ENCODE measurements at regions not wholly inside any gene's neighbourhood (a gene's known extent, or its start where the extent isn't known, plus 50 kb on each side); places are given as distances from the start of the nearest gene placed in this dataset.

DNA sequence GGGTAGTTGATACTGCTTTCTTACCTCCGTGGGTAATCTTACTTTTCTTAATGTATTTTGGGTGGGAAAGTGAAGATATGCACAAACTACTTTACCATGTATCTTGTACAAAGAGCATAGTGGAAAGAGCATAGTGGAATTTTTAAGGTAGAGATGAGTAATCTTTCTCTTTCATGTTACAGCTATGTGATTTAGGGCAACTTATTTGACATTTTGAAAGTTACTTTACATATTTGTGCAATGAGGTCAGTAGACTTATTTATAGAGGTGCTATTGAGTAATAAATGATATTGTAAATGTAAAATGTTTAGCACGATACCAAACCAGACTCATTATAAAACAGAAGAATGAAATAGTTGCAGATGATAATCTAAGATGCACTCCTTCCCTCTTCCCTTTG is 351.2 kb downstream of the TRAM1L1 start:
- H3K27ac Mint-ChIP-seq: no peak overlapping the region
- ATAC-seq (no peak), DNase-seq (no peak)
- no peaks in the 10 kb centered on the region for H3K36me3 Mint-ChIP-seq
- H3K4me3 Mint-ChIP-seq: no peak overlapping the region
- H3K9me3 Mint-ChIP-seq: peaks cover 0 to 8% (median 0%) of the 10 kb centered on the region in 9 donors
- H3K4me1 Mint-ChIP-seq: no peaks in the 10 kb centered on the region
- POLR2A ChIA-PET: no interaction called here
- no peaks in the 10 kb centered on the region for H3K27me3 Mint-ChIP-seq

- no peaks in the 10 kb centered on the region for H3K4me1 Mint-ChIP-seq
- no peaks in the 10 kb centered on the region for H3K36me3 Mint-ChIP-seq
- no peak for ATAC-seq
- no peaks in the 10 kb centered on the region for H3K27me3 Mint-ChIP-seq
- no peak overlapping the region for H3K4me3 Mint-ChIP-seq
- no peak for DNase-seq
- H3K9me3 Mint-ChIP-seq: peaks cover 0 to 8% (median 0%) of the 10 kb centered on the region in 9 donors
- POLR2A ChIA-PET: no interaction called here
- no peak overlapping the region for H3K27ac Mint-ChIP-seq
These were observed 352.0 kb downstream of the TRAM1L1 start for GRCh38 chr4:116733370-116733769.

- POLR2A ChIA-PET: no interaction called here
- Mint-ChIP-seq H3K27me3 (no peaks in the 10 kb centered on the region), H3K9me3 (peaks cover 0 to 4% (median 0%) of the 10 kb centered on the region in 9 donors), H3K4me1 (no peaks in the 10 kb centered on the region), H3K36me3 (no peaks in the 10 kb centered on the region), H3K4me3 (no peak overlapping the region), H3K27ac (no peak overlapping the region)
- ATAC-seq (no peak), DNase-seq (no peak)
These were observed 358.9 kb downstream of the TRAM1L1 start for GRCh38 chr4:116726523-116726922.

DNA sequence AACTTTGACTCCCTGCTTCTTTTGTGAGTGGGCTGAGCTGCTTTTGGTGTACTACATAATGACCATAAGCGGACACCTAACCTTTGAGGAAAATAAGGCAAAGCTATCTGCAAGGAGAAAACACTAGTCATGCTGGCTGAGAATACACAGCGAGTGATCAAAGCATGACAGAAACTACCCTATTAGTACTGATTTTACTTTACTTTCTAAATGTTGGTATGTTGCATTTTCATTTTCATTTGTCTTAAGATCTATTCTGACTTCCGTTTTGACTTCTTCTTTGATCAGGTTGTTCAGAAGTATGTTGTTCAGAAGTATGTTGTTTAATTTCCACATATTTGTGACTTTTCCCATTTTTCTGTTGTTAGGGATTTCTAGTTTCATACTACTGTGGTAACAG is 361.1 kb downstream of the TRAM1L1 start:
- H3K9me3 Mint-ChIP-seq: peaks cover 0 to 4% (median 0%) of the 10 kb centered on the region in 9 donors
- no peaks in the 10 kb centered on the region for H3K4me1 Mint-ChIP-seq
- H3K4me3 Mint-ChIP-seq: no peak overlapping the region
- no peak for ATAC-seq
- H3K27ac Mint-ChIP-seq: no peak overlapping the region
- DNase-seq: no peak
- POLR2A ChIA-PET: no interaction called here
- no peaks in the 10 kb centered on the region for H3K27me3 Mint-ChIP-seq
- H3K36me3 Mint-ChIP-seq: no peaks in the 10 kb centered on the region

DNA sequence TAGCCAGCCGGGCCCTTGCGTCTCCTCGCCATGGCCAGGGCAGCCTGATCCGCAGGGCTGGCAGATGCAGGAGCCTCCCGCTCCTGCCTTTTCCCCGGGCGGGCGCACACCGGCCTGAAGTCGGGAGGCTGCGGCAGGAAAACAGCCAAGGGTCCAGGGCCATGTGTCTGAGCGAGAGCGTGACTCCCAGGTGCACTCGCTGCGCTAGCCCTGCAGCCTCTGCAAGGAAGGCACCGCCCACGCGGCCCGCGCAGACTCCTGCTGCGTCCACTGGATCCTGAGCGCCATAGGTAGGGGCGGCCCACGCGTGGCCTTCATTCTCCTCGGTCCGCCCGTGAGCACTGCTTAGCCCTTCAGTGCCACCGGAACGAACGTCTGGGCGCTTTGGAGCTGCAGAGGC is 379.9 kb downstream of the TRAM1L1 start:
- no peak for DNase-seq
- no peak for ATAC-seq
- Mint-ChIP-seq H3K4me1 (no peaks in the 10 kb centered on the region), H3K9me3 (peaks cover 0 to 37% (median 4%) of the 10 kb centered on the region in 9 donors), H3K4me3 (no peak overlapping the region), H3K36me3 (no peaks in the 10 kb centered on the region), H3K27ac (no peak overlapping the region), H3K27me3 (no peaks in the 10 kb centered on the region)
- POLR2A ChIA-PET: no interaction called here

DNA sequence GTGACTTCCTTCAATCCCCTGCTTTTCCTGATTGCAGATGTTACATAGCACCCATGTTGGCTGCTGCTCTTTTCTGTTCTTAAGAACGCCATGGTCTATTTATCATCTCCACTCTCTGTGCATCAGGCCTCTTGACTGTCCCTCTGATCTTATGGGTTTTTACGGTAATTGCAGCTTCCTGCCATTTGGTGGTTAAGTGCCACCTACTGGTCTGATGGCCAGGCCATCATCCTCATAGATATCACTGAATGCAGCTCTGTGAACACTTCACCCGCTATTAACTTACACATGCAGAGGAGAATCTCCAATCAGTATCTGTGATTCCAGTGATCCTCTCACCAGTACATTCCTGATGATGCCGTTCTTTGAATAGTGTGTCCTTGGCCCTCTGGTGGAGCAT is 382.4 kb downstream of the TRAM1L1 start:
- POLR2A ChIA-PET: no interaction called here
- H3K27ac Mint-ChIP-seq: no peak overlapping the region
- no peaks in the 10 kb centered on the region for H3K27me3 Mint-ChIP-seq

GRCh38 chr4:116688536-116688935 is 396.8 kb downstream of the TRAM1L1 start:
- ATAC-seq (no peak), DNase-seq (no peak)
- Mint-ChIP-seq H3K4me1 (no peaks in the 10 kb centered on the region), H3K9me3 (peaks cover 0 to 15% (median 5%) of the 10 kb centered on the region in 9 donors), H3K36me3 (no peaks in the 10 kb centered on the region), H3K27ac (no peak overlapping the region), H3K27me3 (no peaks in the 10 kb centered on the region), H3K4me3 (no peak overlapping the region)
- POLR2A ChIA-PET: no interaction called here

More for the DNA sequence above, 382.4 kb downstream of the TRAM1L1 start:
- ATAC-seq: no peak
- Mint-ChIP-seq H3K36me3 (no peaks in the 10 kb centered on the region), H3K4me3 (no peak overlapping the region), H3K4me1 (no peaks in the 10 kb centered on the region), H3K9me3 (peaks cover 4 to 36% (median 9%) of the 10 kb centered on the region in 9 donors)
- DNase-seq: no peak

- no peaks in the 10 kb centered on the region for H3K4me1 Mint-ChIP-seq
- POLR2A ChIA-PET: no interaction called here
- ATAC-seq (no peak), DNase-seq (no peak)
- H3K27ac Mint-ChIP-seq: no peak overlapping the region
- no peaks in the 10 kb centered on the region for H3K27me3 Mint-ChIP-seq
- peaks cover 0 to 17% (median 4%) of the 10 kb centered on the region in 9 donors for H3K9me3 Mint-ChIP-seq
- no peaks in the 10 kb centered on the region for H3K36me3 Mint-ChIP-seq
- H3K4me3 Mint-ChIP-seq: no peak overlapping the region
These were observed 417.2 kb downstream of the TRAM1L1 start for GRCh38 chr4:116668190-116668589.

GRCh38 chr4:116665716-116666115 is 419.7 kb downstream of the TRAM1L1 start:
- ATAC-seq: no peak
- no peaks in the 10 kb centered on the region for H3K4me1 Mint-ChIP-seq

DNA sequence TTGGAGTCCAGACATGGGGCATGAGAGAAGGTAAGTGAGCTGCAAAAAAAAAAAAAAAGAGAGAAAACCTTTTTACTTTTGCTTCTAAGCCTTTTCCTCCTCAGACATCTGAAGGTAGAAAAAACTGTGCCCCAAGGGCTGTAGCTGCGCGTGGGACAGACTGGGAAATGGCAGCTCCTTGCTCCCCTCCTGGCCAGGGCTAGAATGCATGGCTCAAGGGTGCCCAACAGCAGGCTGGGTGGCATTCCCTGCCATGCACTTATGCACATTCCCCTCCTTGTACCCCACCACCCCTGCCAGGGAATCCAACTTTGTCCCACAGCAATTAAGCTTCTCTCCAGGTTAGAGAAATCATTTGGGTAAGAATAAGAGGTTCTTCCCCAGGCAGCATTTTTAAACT is 421.2 kb downstream of the TRAM1L1 start:
- peaks cover 0 to 40% (median 12%) of the 10 kb centered on the region in 9 donors for H3K9me3 Mint-ChIP-seq
- ATAC-seq: no peak
- no peak overlapping the region for H3K27ac Mint-ChIP-seq
- DNase-seq: no peak
- POLR2A ChIA-PET: no interaction called here
- H3K27me3 Mint-ChIP-seq: no peaks in the 10 kb centered on the region
- H3K4me3 Mint-ChIP-seq: no peak overlapping the region
- H3K4me1 Mint-ChIP-seq: no peaks in the 10 kb centered on the region
- H3K36me3 Mint-ChIP-seq: no peaks in the 10 kb centered on the region

More at GRCh38 chr4:116665716-116666115, 419.7 kb downstream of the TRAM1L1 start:
- H3K36me3 Mint-ChIP-seq: no peaks in the 10 kb centered on the region
- peaks cover 0 to 30% (median 5%) of the 10 kb centered on the region in 9 donors for H3K9me3 Mint-ChIP-seq
- no peak overlapping the region for H3K27ac Mint-ChIP-seq
- POLR2A ChIA-PET: no interaction called here
- DNase-seq: no peak
- no peak overlapping the region for H3K4me3 Mint-ChIP-seq
- H3K27me3 Mint-ChIP-seq: no peaks in the 10 kb centered on the region

DNA sequence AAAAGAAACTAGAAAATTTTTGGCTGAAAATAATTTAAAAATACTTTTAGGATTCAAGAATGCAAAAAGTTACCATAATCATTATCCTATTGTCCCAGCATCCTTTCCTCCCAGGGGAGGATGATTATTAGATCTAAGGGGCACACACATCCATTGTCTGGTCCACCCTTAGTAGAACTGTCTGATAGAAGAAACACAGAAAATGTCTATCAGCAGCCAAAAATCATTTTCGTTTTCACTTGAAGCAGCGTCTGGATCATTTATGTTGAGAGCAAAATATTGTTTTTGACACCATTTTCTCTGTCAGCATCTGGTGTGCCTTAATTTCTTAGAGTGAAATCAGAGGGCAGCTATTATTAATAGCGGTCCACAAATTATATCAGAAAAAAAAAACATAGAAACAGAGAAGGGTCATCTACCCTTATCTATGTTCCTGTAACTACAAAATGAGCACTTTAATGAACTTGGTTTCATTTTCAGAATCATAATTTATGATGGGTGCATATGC is 446.3 kb downstream of the TRAM1L1 start:
- Mint-ChIP-seq H3K4me1 (no peaks in the 10 kb centered on the region), H3K36me3 (no peaks in the 10 kb centered on the region), H3K27me3 (no peaks in the 10 kb centered on the region), H3K4me3 (no peak overlapping the region), H3K9me3 (peaks cover 0 to 2% (median 0%) of the 10 kb centered on the region in 9 donors), H3K27ac (no peak overlapping the region)
- no peak for ATAC-seq
- POLR2A ChIA-PET: no interaction called here
- no peak for DNase-seq

DNA sequence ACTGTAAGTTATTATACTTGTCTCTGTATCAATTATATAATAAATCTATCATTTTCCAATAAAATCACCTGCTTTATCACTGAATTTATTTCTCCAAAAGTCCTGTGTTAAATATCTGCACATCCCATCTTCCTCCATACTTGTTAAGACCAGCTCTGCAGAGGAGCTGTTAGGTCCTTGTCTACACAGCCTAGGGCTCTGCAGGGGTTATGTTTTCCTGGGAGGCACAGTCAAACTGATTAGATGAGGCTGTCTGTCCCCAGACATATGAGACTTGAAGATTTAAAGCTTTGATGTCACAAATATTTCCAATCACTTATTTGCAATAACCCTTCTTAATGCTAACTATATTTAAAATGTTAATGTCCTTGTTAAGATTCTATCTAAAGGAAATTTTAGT is 446.8 kb downstream of the TRAM1L1 start:
- Mint-ChIP-seq H3K36me3 (no peaks in the 10 kb centered on the region), H3K9me3 (peaks cover 0 to 2% (median 0%) of the 10 kb centered on the region in 9 donors), H3K4me3 (no peak overlapping the region), H3K27me3 (no peaks in the 10 kb centered on the region), H3K27ac (no peak overlapping the region), H3K4me1 (no peaks in the 10 kb centered on the region)
- POLR2A ChIA-PET: no interaction called here
- ATAC-seq: no peak
- DNase-seq: no peak

DNA sequence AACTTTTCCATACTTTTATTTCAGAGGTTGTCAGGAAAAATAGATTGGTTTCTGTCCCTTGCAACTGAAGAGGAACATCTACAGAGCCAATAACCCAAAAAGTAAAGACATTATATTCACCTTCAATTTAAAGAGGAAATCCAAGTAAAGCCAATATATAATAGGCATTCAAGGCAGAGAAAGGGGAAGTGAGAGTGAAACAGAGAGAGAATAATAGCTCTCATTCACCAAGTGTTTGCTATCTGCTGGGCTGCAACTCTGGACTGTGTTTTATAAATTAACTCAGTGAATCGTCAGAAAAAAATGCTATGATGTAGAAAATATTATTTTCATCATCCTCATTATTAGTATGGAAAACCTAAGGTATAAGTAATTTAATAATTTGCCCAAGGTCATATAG is 448.5 kb downstream of the TRAM1L1 start:
- H3K27me3 Mint-ChIP-seq: no peaks in the 10 kb centered on the region
- POLR2A ChIA-PET: no interaction called here
- no peaks in the 10 kb centered on the region for H3K4me1 Mint-ChIP-seq
- H3K36me3 Mint-ChIP-seq: no peaks in the 10 kb centered on the region
- ATAC-seq (no peak), DNase-seq (no peak)
- peaks cover 0 to 4% (median 0%) of the 10 kb centered on the region in 9 donors for H3K9me3 Mint-ChIP-seq
- no peak overlapping the region for H3K27ac Mint-ChIP-seq
- H3K4me3 Mint-ChIP-seq: no peak overlapping the region

- Mint-ChIP-seq H3K27ac (no peak overlapping the region), H3K4me1 (no peaks in the 10 kb centered on the region), H3K36me3 (no peaks in the 10 kb centered on the region), H3K27me3 (no peaks in the 10 kb centered on the region), H3K4me3 (no peak overlapping the region), H3K9me3 (peaks cover 0 to 7% (median 2%) of the 10 kb centered on the region in 9 donors)
- no peak for DNase-seq
- POLR2A ChIA-PET: no interaction called here
- no peak for ATAC-seq
These were observed 453.1 kb downstream of the TRAM1L1 start for GRCh38 chr4:116632269-116632668.

All from naive thymus-derived CD8-positive, alpha-beta T cell (primary cell).